ENCODE measurements at regions not wholly inside any gene's neighbourhood (a gene's known extent, or its start where the extent isn't known, plus 50 kb on each side); places are given as distances from the start of the nearest gene placed in this dataset.

GRCh38 chr16:72389791-72390190, 217.8 kb upstream of the PMFBP1 start:
- Mint-ChIP-seq H3K27ac (ENCODE audit: low read depth) (no peak overlapping the region), H3K36me3 (ENCODE audit: insufficient read depth) (no peaks in the 10 kb centered on the region), H3K9me3 (peaks cover 8% of the 10 kb centered on the region), H3K4me3 (no peak overlapping the region), H3K27me3 (no peaks in the 10 kb centered on the region), H3K4me1 (no peaks in the 10 kb centered on the region)
- ATAC-seq (replicated peaks; ENCODE audit: extremely low read depth, poor library complexity, severe bottlenecking), result no peak
- DNase-seq (ENCODE audit: low spot score in 2 of 2), result no peak

DNA sequence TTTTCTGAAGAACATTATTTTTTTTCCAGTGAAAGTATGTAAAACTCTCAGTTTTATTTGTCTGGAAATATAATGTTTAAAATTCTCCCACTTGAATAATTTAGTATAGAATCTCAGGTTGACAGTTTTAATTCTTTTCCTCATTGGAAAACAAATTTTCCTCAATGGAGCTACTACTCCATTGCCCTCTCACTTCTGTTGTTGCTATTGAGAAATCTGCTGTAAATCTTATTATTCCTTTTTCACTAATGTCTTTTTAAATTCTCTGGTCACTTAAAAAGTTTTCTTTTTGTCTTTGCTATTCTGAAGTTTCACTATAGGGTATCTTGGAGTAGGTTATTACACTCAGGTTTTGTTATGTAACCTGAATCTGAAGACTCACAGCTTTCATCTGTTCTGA, 216.1 kb upstream of the PMFBP1 start:
- Mint-ChIP-seq H3K27ac (ENCODE audit: low read depth) (no peak overlapping the region), H3K4me3 (no peak overlapping the region), H3K4me1 (no peaks in the 10 kb centered on the region), H3K27me3 (no peaks in the 10 kb centered on the region), H3K9me3 (peaks cover 6% of the 10 kb centered on the region), H3K36me3 (ENCODE audit: insufficient read depth) (no peaks in the 10 kb centered on the region)
- no peak for DNase-seq (ENCODE audit: low spot score in 2 of 2)
- ATAC-seq (replicated peaks; ENCODE audit: extremely low read depth, poor library complexity, severe bottlenecking), result no peak

GRCh38 chr16:72384651-72385050, 212.7 kb upstream of the PMFBP1 start:
- ATAC-seq (replicated peaks; ENCODE audit: extremely low read depth, poor library complexity, severe bottlenecking) (no peak), DNase-seq (ENCODE audit: low spot score in 2 of 2) (no peak)
- Mint-ChIP-seq H3K9me3 (peaks cover 6% of the 10 kb centered on the region), H3K4me1 (no peaks in the 10 kb centered on the region), H3K27ac (ENCODE audit: low read depth) (no peak overlapping the region), H3K27me3 (no peaks in the 10 kb centered on the region), H3K4me3 (no peak overlapping the region), H3K36me3 (ENCODE audit: insufficient read depth) (no peaks in the 10 kb centered on the region)

- no peaks in the 10 kb centered on the region for H3K4me1 Mint-ChIP-seq
- H3K9me3 Mint-ChIP-seq, result peaks cover 6% of the 10 kb centered on the region
- H3K36me3 Mint-ChIP-seq (ENCODE audit: insufficient read depth), result no peaks in the 10 kb centered on the region
- no peak for ATAC-seq (replicated peaks; ENCODE audit: extremely low read depth, poor library complexity, severe bottlenecking)
- H3K27me3 Mint-ChIP-seq, result no peaks in the 10 kb centered on the region
- no peak for DNase-seq (ENCODE audit: low spot score in 2 of 2)
- no peak overlapping the region for H3K27ac Mint-ChIP-seq (ENCODE audit: low read depth)
- no peak overlapping the region for H3K4me3 Mint-ChIP-seq
These were observed 208.3 kb upstream of the PMFBP1 start for GRCh38 chr16:72380283-72380682.

DNA sequence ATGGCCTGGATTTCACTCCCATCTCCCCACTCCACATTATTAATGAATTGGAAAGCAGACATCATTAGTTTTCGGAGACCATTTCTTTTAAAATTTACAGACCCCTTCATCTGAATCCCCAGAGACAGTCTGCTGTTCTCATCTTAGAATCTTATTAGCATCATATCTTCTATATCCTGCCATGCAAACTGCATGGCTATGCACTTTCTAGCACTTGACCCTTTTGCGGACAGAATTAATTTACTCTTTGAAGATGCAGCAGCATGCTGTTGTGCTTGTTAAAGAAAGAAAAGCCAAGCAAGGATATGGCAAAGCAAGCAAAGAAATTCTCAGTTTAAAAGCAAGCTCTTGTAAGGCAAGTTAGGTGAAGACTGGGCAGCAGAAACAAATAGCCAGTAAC, 201.2 kb upstream of the PMFBP1 start:
- ATAC-seq (replicated peaks; ENCODE audit: extremely low read depth, poor library complexity, severe bottlenecking) (no peak), DNase-seq (ENCODE audit: low spot score in 2 of 2) (no peak)
- Mint-ChIP-seq H3K4me1 (no peaks in the 10 kb centered on the region), H3K9me3 (no peaks in the 10 kb centered on the region), H3K4me3 (no peak overlapping the region), H3K27ac (ENCODE audit: low read depth) (no peak overlapping the region), H3K36me3 (ENCODE audit: insufficient read depth) (no peaks in the 10 kb centered on the region), H3K27me3 (no peaks in the 10 kb centered on the region)

- no peak for DNase-seq (ENCODE audit: low spot score in 2 of 2)
- Mint-ChIP-seq H3K9me3 (peaks cover 4% of the 10 kb centered on the region), H3K36me3 (ENCODE audit: insufficient read depth) (no peaks in the 10 kb centered on the region), H3K4me1 (no peaks in the 10 kb centered on the region), H3K27me3 (no peaks in the 10 kb centered on the region), H3K27ac (ENCODE audit: low read depth) (no peak overlapping the region), H3K4me3 (no peak overlapping the region)
- no peak for ATAC-seq (replicated peaks; ENCODE audit: extremely low read depth, poor library complexity, severe bottlenecking)
These were observed 200.4 kb upstream of the PMFBP1 start for GRCh38 chr16:72372087-72373045.

GRCh38 chr16:72371307-72372086, 199.5 kb upstream of the PMFBP1 start:
- ATAC-seq (replicated peaks; ENCODE audit: extremely low read depth, poor library complexity, severe bottlenecking) (no peak), DNase-seq (ENCODE audit: low spot score in 2 of 2) (no peak)
- Mint-ChIP-seq H3K4me3 (no peak overlapping the region), H3K36me3 (ENCODE audit: insufficient read depth) (no peaks in the 10 kb centered on the region), H3K9me3 (peaks cover 6% of the 10 kb centered on the region), H3K27ac (ENCODE audit: low read depth) (no peak overlapping the region), H3K27me3 (no peaks in the 10 kb centered on the region), H3K4me1 (no peaks in the 10 kb centered on the region)

- ATAC-seq (replicated peaks; ENCODE audit: extremely low read depth, poor library complexity, severe bottlenecking) (no peak), DNase-seq (ENCODE audit: low spot score in 2 of 2) (no peak)
- no peaks in the 10 kb centered on the region for H3K4me1 Mint-ChIP-seq
- H3K27ac Mint-ChIP-seq (ENCODE audit: low read depth), result no peak overlapping the region
- H3K36me3 Mint-ChIP-seq (ENCODE audit: insufficient read depth), result no peaks in the 10 kb centered on the region
- H3K9me3 Mint-ChIP-seq, result peaks cover 6% of the 10 kb centered on the region
- H3K4me3 Mint-ChIP-seq, result no peak overlapping the region
- no peaks in the 10 kb centered on the region for H3K27me3 Mint-ChIP-seq
These were observed 197.3 kb upstream of the PMFBP1 start for GRCh38 chr16:72369274-72369673.

DNA sequence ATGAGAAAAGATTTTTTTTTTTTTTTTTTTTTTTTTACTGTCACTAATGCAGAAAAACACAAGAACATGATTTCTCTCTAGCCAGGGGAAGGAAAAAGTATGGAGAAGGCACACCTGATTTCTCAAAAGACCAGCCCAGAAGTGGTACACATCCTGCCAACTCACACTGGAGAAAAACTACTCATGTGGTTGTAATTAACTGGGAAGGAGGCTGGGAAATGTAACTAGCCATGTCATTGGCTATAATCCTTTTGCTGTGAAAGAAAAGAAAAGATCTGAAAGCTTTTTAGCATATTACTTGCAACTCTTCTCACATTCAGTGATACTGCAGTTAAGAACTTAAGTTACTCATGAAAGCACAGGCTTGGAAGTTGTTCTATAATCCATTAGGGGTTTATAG, 195.9 kb upstream of the PMFBP1 start:
- Mint-ChIP-seq H3K9me3 (peaks cover 6% of the 10 kb centered on the region), H3K27ac (ENCODE audit: low read depth) (no peak overlapping the region), H3K27me3 (no peaks in the 10 kb centered on the region), H3K4me3 (no peak overlapping the region), H3K4me1 (no peaks in the 10 kb centered on the region), H3K36me3 (ENCODE audit: insufficient read depth) (no peaks in the 10 kb centered on the region)
- DNase-seq (ENCODE audit: low spot score in 2 of 2) (no peak), ATAC-seq (replicated peaks; ENCODE audit: extremely low read depth, poor library complexity, severe bottlenecking) (no peak)

DNA sequence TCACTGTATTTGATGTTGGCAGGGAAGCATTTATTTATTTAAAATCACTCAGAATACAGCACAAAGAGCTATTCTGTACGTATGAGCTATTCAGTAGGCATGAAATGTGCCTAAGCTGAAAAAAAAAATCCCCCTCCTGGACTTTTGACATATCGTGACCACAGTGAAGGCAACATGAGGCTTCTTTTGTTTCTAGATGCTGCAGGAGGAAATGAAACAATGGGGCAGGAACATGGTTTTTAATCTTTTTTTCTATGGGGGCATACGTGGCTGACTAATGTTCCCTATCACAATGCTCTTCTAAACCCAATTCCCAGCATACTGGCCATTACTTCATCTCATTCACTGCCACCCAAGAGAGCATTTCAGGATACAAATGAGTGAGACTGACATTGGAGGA, 191.0 kb upstream of the PMFBP1 start:
- H3K36me3 Mint-ChIP-seq (ENCODE audit: insufficient read depth), result no peaks in the 10 kb centered on the region
- H3K4me1 Mint-ChIP-seq, result no peaks in the 10 kb centered on the region
- no peak overlapping the region for H3K27ac Mint-ChIP-seq (ENCODE audit: low read depth)
- H3K4me3 Mint-ChIP-seq, result no peak overlapping the region
- H3K9me3 Mint-ChIP-seq, result peaks cover 6% of the 10 kb centered on the region
- no peak for DNase-seq (ENCODE audit: low spot score in 2 of 2)
- no peak for ATAC-seq (replicated peaks; ENCODE audit: extremely low read depth, poor library complexity, severe bottlenecking)
- no peaks in the 10 kb centered on the region for H3K27me3 Mint-ChIP-seq

GRCh38 chr16:72362476-72362875, 190.5 kb upstream of the PMFBP1 start:
- Mint-ChIP-seq H3K27ac (ENCODE audit: low read depth) (no peak overlapping the region), H3K36me3 (ENCODE audit: insufficient read depth) (no peaks in the 10 kb centered on the region), H3K9me3 (peaks cover 3% of the 10 kb centered on the region), H3K4me3 (no peak overlapping the region), H3K4me1 (no peaks in the 10 kb centered on the region), H3K27me3 (no peaks in the 10 kb centered on the region)
- ATAC-seq (replicated peaks; ENCODE audit: extremely low read depth, poor library complexity, severe bottlenecking) (no peak), DNase-seq (ENCODE audit: low spot score in 2 of 2) (no peak)

DNA sequence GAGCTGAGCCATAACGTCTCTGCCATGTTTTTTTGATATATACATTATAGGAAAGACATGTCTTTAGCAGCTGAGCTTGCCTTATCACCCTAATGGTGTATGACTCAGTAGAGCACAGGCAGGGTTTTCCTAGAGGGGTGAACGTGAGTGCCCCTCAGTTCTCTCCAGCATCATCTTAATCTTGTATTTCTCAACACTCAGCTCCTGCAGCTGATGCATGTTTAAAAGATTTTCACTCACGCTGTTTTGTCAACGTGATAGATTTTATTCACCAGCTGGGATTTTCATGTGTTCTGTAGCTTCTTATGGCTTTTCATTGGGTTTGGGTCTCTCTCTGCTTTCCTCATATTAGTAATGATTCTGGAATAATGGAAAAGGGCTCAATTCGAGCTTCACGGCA, 186.0 kb upstream of the PMFBP1 start:
- H3K4me3 Mint-ChIP-seq, result no peak overlapping the region
- ATAC-seq (replicated peaks; ENCODE audit: extremely low read depth, poor library complexity, severe bottlenecking) (no peak), DNase-seq (ENCODE audit: low spot score in 2 of 2) (no peak)
- H3K27ac Mint-ChIP-seq (ENCODE audit: low read depth), result no peak overlapping the region
- H3K36me3 Mint-ChIP-seq (ENCODE audit: insufficient read depth), result peaks cover 3% of the 10 kb centered on the region
- no peaks in the 10 kb centered on the region for H3K9me3 Mint-ChIP-seq
- H3K4me1 Mint-ChIP-seq, result no peaks in the 10 kb centered on the region
- no peaks in the 10 kb centered on the region for H3K27me3 Mint-ChIP-seq

GRCh38 chr16:72355561-72355960, 183.6 kb upstream of the PMFBP1 start:
- no peak overlapping the region for H3K27ac Mint-ChIP-seq (ENCODE audit: low read depth)
- H3K27me3 Mint-ChIP-seq, result no peaks in the 10 kb centered on the region
- H3K4me1 Mint-ChIP-seq, result no peaks in the 10 kb centered on the region
- ATAC-seq (replicated peaks; ENCODE audit: extremely low read depth, poor library complexity, severe bottlenecking), result no peak
- DNase-seq (ENCODE audit: low spot score in 2 of 2), result no peak
- H3K4me3 Mint-ChIP-seq, result no peak overlapping the region
- peaks cover 3% of the 10 kb centered on the region for H3K36me3 Mint-ChIP-seq (ENCODE audit: insufficient read depth)
- no peaks in the 10 kb centered on the region for H3K9me3 Mint-ChIP-seq
